ENCODE measurements at regions not wholly inside any gene's neighbourhood (a gene's known extent, or its start where the extent isn't known, plus 50 kb on each side); places are given as distances from the start of the nearest gene placed in this dataset.

GRCh38 chr20:4454111-4454510 is 205.0 kb upstream of the ADRA1D start:
- no peak overlapping the region for H3K4me2 ChIP-seq (ENCODE audit: low read length)
- no peaks in the 10 kb centered on the region for H4K20me1 ChIP-seq (ENCODE audit: insufficient read depth)
- H3K9ac ChIP-seq (ENCODE audit: low read length), result no peak overlapping the region
- H3F3A ChIP-seq (ENCODE audit: insufficient read depth, low read length, poor library complexity, severe bottlenecking), result no peaks in the 10 kb centered on the region
- H2AFZ ChIP-seq (ENCODE audit: low read depth, low read length), result no peak overlapping the region
- H3K27ac ChIP-seq (ENCODE audit: low read length), result no peak overlapping the region
- H3K27me3 ChIP-seq (ENCODE audit: insufficient read depth, low read depth, low read length), result no peaks in the 10 kb centered on the region
- no peaks in the 10 kb centered on the region for H3K79me2 ChIP-seq (replicated peaks; ENCODE audit: insufficient read depth, low read length)
- TF ChIP-seq MXI1 (conservative IDR thresholded peaks at IDR 0.05; ENCODE audit: poor library complexity, severe bottlenecking) (no peak), TAF1 (IDR thresholded peaks at IDR 0.05; ENCODE audit: low read depth) (no peak), EZH2 (IDR thresholded peaks at IDR 0.05; ENCODE audit: borderline replicate concordance, insufficient read depth, low read length, poor library complexity, severe bottlenecking) (no peak), SMC3 (conservative IDR thresholded peaks at IDR 0.05; ENCODE audit: poor library complexity) (no peak), CTCF (IDR thresholded peaks at IDR 0.05; ENCODE audit: poor library complexity, severe bottlenecking) (no peak), POLR2AphosphoS5 (IDR thresholded peaks at IDR 0.05) (no peak), EP300 (conservative IDR thresholded peaks at IDR 0.05; ENCODE audit: poor library complexity, severe bottlenecking) (no peak), RAD21 (conservative IDR thresholded peaks at IDR 0.05) (no peak)
- TF ChIP-seq, protein P1, sequence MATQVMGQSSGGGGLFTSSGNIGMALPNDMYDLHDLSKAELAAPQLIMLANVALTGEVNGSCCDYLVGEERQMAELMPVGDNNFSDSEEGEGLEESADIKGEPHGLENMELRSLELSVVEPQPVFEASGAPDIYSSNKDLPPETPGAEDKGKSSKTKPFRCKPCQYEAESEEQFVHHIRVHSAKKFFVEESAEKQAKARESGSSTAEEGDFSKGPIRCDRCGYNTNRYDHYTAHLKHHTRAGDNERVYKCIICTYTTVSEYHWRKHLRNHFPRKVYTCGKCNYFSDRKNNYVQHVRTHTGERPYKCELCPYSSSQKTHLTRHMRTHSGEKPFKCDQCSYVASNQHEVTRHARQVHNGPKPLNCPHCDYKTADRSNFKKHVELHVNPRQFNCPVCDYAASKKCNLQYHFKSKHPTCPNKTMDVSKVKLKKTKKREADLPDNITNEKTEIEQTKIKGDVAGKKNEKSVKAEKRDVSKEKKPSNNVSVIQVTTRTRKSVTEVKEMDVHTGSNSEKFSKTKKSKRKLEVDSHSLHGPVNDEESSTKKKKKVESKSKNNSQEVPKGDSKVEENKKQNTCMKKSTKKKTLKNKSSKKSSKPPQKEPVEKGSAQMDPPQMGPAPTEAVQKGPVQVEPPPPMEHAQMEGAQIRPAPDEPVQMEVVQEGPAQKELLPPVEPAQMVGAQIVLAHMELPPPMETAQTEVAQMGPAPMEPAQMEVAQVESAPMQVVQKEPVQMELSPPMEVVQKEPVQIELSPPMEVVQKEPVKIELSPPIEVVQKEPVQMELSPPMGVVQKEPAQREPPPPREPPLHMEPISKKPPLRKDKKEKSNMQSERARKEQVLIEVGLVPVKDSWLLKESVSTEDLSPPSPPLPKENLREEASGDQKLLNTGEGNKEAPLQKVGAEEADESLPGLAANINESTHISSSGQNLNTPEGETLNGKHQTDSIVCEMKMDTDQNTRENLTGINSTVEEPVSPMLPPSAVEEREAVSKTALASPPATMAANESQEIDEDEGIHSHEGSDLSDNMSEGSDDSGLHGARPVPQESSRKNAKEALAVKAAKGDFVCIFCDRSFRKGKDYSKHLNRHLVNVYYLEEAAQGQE (IDR thresholded peaks at IDR 0.05; ENCODE audit: borderline replicate concordance), result no peak
- no peaks in the 10 kb centered on the region for H3K36me3 ChIP-seq (ENCODE audit: insufficient read depth, low read length)
- no peak overlapping the region for H3K4me3 ChIP-seq (ENCODE audit: low read length)
- no peaks in the 10 kb centered on the region for H3K9me2 ChIP-seq (ENCODE audit: insufficient read depth, low read length)
- no peaks in the 10 kb centered on the region for H3K9me3 ChIP-seq (ENCODE audit: low read length)

DNA sequence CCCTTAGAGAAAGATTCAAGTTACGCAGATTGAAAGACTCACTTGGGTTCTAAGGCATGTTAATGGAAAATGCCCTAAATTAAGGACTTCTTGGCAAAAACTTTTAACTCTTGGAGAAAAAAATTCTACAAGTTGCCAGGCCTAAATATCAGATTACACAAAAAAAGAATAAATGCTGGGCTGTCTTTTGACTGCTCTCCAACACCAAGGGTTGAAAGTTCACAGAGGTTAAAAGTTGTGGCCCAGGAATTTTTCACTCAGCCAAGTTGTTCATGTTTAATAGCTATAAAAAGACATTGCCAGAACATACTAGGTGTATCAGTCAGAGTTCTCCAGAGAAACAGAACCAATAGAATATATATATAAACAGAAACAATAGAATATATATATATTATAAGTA is 204.3 kb upstream of the ADRA1D start:
- no peak for TF ChIP-seq CTCF (IDR thresholded peaks at IDR 0.05; ENCODE audit: poor library complexity, severe bottlenecking)
- no peak for TF ChIP-seq MXI1 (conservative IDR thresholded peaks at IDR 0.05; ENCODE audit: poor library complexity, severe bottlenecking)
- TF ChIP-seq, protein P1 (IDR thresholded peaks at IDR 0.05; ENCODE audit: borderline replicate concordance), result no peak
- no peak for TF ChIP-seq EP300 (conservative IDR thresholded peaks at IDR 0.05; ENCODE audit: poor library complexity, severe bottlenecking)
- no peak for TF ChIP-seq RAD21 (conservative IDR thresholded peaks at IDR 0.05)
- no peak for TF ChIP-seq EZH2 (IDR thresholded peaks at IDR 0.05; ENCODE audit: borderline replicate concordance, insufficient read depth, low read length, poor library complexity, severe bottlenecking)
- TF ChIP-seq POLR2AphosphoS5 (IDR thresholded peaks at IDR 0.05), result no peak
- no peak for TF ChIP-seq SMC3 (conservative IDR thresholded peaks at IDR 0.05; ENCODE audit: poor library complexity)
- TF ChIP-seq TAF1 (IDR thresholded peaks at IDR 0.05; ENCODE audit: low read depth), result no peak
- no peak overlapping the region for H3K4me3 ChIP-seq (ENCODE audit: low read length)
- no peaks in the 10 kb centered on the region for H3K79me2 ChIP-seq (replicated peaks; ENCODE audit: insufficient read depth, low read length)
- H3F3A ChIP-seq (ENCODE audit: insufficient read depth, low read length, poor library complexity, severe bottlenecking), result no peaks in the 10 kb centered on the region
- H2AFZ ChIP-seq (ENCODE audit: low read depth, low read length), result no peak overlapping the region
- no peak overlapping the region for H3K4me2 ChIP-seq (ENCODE audit: low read length)
- no peaks in the 10 kb centered on the region for H3K9me3 ChIP-seq (ENCODE audit: low read length)
- H3K36me3 ChIP-seq (ENCODE audit: insufficient read depth, low read length), result no peaks in the 10 kb centered on the region
- H3K9ac ChIP-seq (ENCODE audit: low read length), result no peak overlapping the region
- no peaks in the 10 kb centered on the region for H3K27me3 ChIP-seq (ENCODE audit: insufficient read depth, low read depth, low read length)
- H4K20me1 ChIP-seq (ENCODE audit: insufficient read depth), result no peaks in the 10 kb centered on the region
- no peak overlapping the region for H3K27ac ChIP-seq (ENCODE audit: low read length)
- no peaks in the 10 kb centered on the region for H3K9me2 ChIP-seq (ENCODE audit: insufficient read depth, low read length)
